ENCODE measurements at regions not wholly inside any gene's neighbourhood (a gene's known extent, or its start where the extent isn't known, plus 50 kb on each side); places are given as distances from the start of the nearest gene placed in this dataset.
"Not testable (repeated sequence)": the region's sequence is repeated elsewhere in the genome, so short reads cannot be mapped to it uniquely, and the experiment has no call there.

DNA sequence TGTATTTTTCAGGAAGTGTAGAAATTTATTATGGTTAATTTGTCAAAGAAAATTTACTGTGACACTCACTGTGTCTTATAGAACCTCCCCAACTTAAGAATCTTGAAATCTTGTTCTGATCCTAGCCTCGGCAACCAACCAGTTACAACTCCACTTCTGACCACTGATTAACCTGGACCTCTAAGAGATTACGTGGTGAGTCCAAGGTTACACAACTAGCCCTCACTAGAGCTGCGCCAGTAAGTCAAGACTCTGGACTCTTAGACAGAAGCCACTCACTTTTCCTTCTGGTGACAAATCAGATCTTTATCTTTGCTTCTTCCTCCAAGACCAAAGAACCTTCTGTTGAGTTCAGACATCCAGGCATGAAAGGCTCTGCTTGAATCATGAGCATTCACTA is 116.6 kb downstream of the NBPF8 start:
- not testable (repeated sequence) for TF ChIP-seq CTCF (IDR thresholded peaks at IDR 0.05; ENCODE audit: low read depth, low read length); EZH2phosphoT487 (IDR thresholded peaks at IDR 0.05; ENCODE audit: low read depth)

Measured in OCI-LY3 (cell line).